ACC112 (cell line): ENCODE measurements at regions not wholly inside any gene's neighbourhood (a gene's known extent, or its start where the extent isn't known, plus 50 kb on each side); places are given as distances from the start of the nearest gene placed in this dataset.
A peak's percentile ranks its signal among the peaks of the same experiment; 100 is the strongest.

Source experiments
- H2AFZ ChIP-seq: fragments of 200-600 bp; sonication (generic); one replicate; pipeline ENCODE4 v1.6.0; 2017; ENCODE audit warnings: antibody characterized with exemption, low read length; ENCODE audit not compliant: unreplicated experiment
- H3K27ac ChIP-seq: fragments of 200-600 bp; sonication (generic); 2 replicates; pipeline ENCODE4 v1.5.1; 2014; ENCODE audit warnings: low read depth, mild to moderate bottlenecking, antibody characterized with exemption, low read length, moderate library complexity
- H3K27me3 ChIP-seq: fragments of 200-600 bp; sonication (generic); 2 replicates; pipeline ENCODE4 v1.6.1; 2014; ENCODE audit warnings: mild to moderate bottlenecking, antibody characterized with exemption, low read length, moderate library complexity, mixed read lengths; ENCODE audit not compliant: insufficient read depth
- H3K36me3 ChIP-seq: fragments of 200-600 bp; sonication (generic); 2 replicates; pipeline ENCODE4 v1.6.1; 2016; ENCODE audit warnings: mild to moderate bottlenecking, antibody characterized with exemption, low read length, moderate library complexity, mixed read lengths; ENCODE audit not compliant: insufficient read depth
- H3K4me1 ChIP-seq: fragments of 200-600 bp; sonication (generic); one replicate; pipeline ENCODE4 v1.6.1; 2016; ENCODE audit warnings: low read length, mixed read lengths; ENCODE audit not compliant: insufficient read depth, unreplicated experiment, control insufficient read depth
- H3K4me3 ChIP-seq: fragments of 200-600 bp; sonication (generic); 2 replicates; pipeline ENCODE4 v1.5.1; 2014; ENCODE audit warnings: mild to moderate bottlenecking, low read depth, low read length
- H3K79me2 ChIP-seq: fragments of 200-600 bp; sonication (generic); one replicate; pipeline ENCODE4 v1.6.0; 2016; ENCODE audit warnings: low read length; ENCODE audit not compliant: control insufficient read depth, unreplicated experiment, insufficient read depth

DNA sequence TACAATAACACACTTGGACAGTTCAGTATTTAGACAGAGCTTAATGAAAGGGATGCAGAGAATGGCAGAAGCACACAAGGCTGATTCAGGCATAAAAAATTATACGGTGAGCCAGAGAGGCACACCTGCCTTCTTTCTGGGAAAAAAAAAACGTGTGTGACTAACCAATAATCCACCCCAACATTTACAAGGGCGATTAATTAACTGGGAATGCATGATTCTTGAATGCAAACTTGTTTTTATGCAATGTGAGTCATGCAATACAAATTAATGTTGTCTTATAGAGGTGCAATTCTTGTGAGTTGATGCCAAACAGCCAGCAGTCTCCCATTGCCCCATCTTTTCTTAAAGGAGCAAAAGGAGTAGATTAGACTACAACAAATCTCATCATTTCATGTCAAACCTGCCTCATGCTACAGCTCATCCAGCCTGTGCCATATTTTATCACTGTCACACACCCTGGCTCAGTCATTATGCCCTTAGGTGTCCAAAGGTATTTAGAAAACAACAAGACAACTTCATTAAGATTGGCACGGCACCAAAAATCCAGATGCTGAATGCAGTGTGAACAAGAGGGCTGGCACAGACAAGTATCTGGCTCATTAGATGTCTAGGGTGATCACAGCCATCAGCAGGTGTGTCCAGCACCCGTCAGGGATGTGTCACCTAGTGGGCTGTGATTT lies 721.1 kb downstream of the EFNB2 start:
- H3K4me1 ChIP-seq = no peaks in the 10 kb centered on the region
- H3K27me3 ChIP-seq = no peaks in the 10 kb centered on the region
- H3K27ac ChIP-seq = no peak overlapping the region
- H3K36me3 ChIP-seq = no peaks in the 10 kb centered on the region
- no peaks in the 10 kb centered on the region for H3K79me2 ChIP-seq
- H3K4me3 ChIP-seq = no peak overlapping the region
- no peak overlapping the region for H2AFZ ChIP-seq

DNA sequence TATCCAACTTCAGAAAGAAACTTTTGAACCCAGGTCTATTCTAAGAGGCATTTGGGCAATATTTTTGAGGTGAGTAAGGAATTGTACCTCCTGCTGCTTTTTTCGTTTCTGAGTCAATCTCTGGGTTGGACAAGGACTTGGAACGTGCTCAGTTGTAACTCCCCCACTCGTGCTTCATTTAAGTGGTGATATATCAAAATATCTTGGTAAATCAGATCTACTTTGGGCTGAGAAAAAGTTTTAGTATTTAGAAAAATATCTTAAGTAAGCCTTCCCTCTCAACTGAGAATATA lies 728.9 kb downstream of the EFNB2 start:
- Histone ChIP-seq H2AFZ (no peak overlapping the region), H3K36me3 (no peaks in the 10 kb centered on the region), H3K4me3 (no peak overlapping the region), H3K27ac (no peak overlapping the region), H3K79me2 (no peaks in the 10 kb centered on the region), H3K27me3 (no peaks in the 10 kb centered on the region), H3K4me1 (no peaks in the 10 kb centered on the region)

DNA sequence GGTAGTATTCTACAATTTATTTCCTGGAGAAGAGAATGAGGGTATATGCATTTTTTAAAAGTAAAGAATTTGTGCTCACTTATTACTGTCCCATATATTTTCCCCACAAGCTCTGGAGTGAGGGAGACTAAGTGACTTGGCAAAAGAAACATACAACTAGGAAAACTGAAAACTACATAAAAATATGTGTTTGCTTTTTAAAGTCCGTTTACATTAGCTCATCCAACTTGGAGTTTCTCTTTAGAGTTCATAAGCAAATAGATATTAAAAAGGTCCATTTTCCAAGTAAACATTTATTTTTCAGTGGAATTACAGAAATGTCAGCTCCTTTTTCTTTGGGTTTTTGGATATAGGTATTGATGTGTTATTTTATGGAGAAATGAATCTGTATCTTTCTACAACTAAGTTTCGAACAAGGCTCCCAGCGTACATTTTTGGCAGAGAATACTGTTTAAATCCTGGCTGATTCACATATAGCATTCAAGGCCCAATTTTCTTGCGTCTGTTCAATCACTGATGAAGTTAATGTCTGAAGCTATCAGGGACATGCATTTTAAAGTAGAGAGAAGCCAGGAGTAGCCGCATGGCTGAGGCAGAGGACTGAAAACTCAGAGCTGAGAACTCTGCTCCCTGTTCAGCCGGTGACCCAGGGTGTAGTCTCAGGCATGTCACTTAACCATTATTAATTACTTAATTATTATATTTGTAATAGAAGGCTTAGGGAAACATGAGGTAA lies 729.4 kb downstream of the EFNB2 start:
- Histone ChIP-seq H2AFZ (peak overlapping the region; percentile 82), H3K4me3 (peak overlapping the region; percentile 40; the same call in 1 of the 2 replicates), H3K4me1 (no peaks in the 10 kb centered on the region), H3K36me3 (no peaks in the 10 kb centered on the region), H3K27me3 (no peaks in the 10 kb centered on the region), H3K27ac (no peak overlapping the region), H3K79me2 (no peaks in the 10 kb centered on the region)

DNA sequence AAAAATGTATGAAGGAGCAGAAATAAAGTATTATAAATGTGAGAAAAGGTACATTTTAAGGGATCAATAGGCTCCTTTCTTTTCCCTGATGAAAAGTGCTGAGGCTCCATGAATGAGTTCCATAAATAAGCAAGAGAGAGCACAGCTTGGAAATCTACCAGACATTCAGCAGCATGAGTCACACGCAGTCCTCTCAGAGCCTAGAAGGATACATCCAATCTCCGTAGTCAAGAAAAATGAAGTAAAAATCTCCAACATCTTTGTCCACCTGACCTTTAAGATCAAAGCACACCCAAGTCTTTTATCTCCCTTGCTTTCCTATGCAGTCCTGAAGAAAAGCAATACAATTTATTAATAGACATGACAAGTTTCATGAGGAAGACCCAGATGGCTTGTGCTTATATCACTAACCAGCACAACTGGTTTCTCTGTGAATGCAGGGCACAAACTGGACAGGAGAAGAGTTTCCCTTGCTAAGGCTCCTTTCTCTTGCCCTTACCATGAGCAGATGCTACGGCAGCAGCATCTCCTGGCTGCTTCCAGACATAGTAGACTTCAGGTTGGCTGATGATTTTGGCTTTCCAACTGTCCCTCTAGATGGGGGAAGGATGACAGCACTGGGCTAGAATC lies 730.8 kb downstream of the EFNB2 start:
- no peak overlapping the region for H3K27ac ChIP-seq
- no peaks in the 10 kb centered on the region for H3K4me1 ChIP-seq
- H3K27me3 ChIP-seq = no peaks in the 10 kb centered on the region
- no peaks in the 10 kb centered on the region for H3K79me2 ChIP-seq
- no peaks in the 10 kb centered on the region for H3K36me3 ChIP-seq
- no peak overlapping the region for H3K4me3 ChIP-seq
- H2AFZ ChIP-seq = no peak overlapping the region

- Histone ChIP-seq H3K79me2 (no peaks in the 10 kb centered on the region), H3K4me3 (no peak overlapping the region), H3K4me1 (no peaks in the 10 kb centered on the region), H2AFZ (no peak overlapping the region), H3K27me3 (no peaks in the 10 kb centered on the region), H3K27ac (no peak overlapping the region), H3K36me3 (no peaks in the 10 kb centered on the region)
These were observed 736.3 kb downstream of the EFNB2 start for GRCh38 chr13:105799155-105799554.

- Histone ChIP-seq H3K36me3 (no peaks in the 10 kb centered on the region), H3K27me3 (no peaks in the 10 kb centered on the region), H2AFZ (no peak overlapping the region), H3K27ac (no peak overlapping the region), H3K4me3 (no peak overlapping the region), H3K79me2 (no peaks in the 10 kb centered on the region), H3K4me1 (no peaks in the 10 kb centered on the region)
These were observed 736.9 kb downstream of the EFNB2 start for GRCh38 chr13:105798541-105798940.

DNA sequence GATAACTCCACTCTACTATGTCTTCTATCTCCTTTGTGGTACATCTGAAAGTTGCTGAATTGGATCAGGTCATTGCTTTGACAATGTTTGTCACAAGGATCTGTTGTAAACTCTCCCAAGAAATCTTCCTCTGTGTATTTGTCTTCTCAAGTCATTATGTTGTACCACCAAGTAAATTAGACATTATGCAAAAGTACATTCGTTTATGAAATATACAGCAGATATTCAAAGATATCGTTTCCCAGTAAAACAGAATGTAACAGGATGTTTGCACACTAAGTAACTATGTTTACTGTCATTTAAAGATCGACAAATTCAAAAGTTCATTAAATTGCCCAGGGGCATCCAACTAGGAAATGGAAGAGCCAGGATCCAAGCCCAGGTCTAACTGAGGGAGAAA lies 739.4 kb downstream of the EFNB2 start:
- Histone ChIP-seq H3K36me3 (no peaks in the 10 kb centered on the region), H3K4me3 (no peak overlapping the region), H3K79me2 (no peaks in the 10 kb centered on the region), H2AFZ (no peak overlapping the region), H3K27ac (no peak overlapping the region), H3K27me3 (no peaks in the 10 kb centered on the region), H3K4me1 (no peaks in the 10 kb centered on the region)

GRCh38 chr13:105790923-105791322 lies 744.5 kb downstream of the EFNB2 start:
- H3K4me1 ChIP-seq = no peaks in the 10 kb centered on the region
- no peaks in the 10 kb centered on the region for H3K27me3 ChIP-seq
- no peak overlapping the region for H3K4me3 ChIP-seq
- H2AFZ ChIP-seq = no peak overlapping the region
- H3K27ac ChIP-seq = no peak overlapping the region
- H3K79me2 ChIP-seq = no peaks in the 10 kb centered on the region
- no peaks in the 10 kb centered on the region for H3K36me3 ChIP-seq

DNA sequence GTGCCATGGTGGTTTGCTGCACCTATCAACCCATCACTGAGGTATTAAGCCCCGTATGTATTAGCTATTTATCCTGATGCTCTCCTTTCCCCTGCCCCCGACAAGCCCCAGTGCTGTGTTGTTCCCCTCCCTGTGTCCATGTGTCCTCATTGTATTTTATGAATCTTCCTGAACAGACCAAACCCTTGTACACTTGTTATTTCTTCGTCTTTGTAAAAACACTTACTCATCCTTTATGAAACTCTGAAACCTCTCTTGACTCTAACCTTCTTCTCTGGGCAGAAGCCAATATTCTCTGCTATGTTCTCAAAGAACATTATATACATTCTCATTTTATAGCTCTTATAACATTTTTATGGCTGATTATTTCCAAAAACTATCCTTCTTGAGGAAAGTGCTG lies 746.9 kb downstream of the EFNB2 start:
- no peaks in the 10 kb centered on the region for H3K36me3 ChIP-seq
- H3K4me1 ChIP-seq = no peaks in the 10 kb centered on the region
- no peak overlapping the region for H3K4me3 ChIP-seq
- no peaks in the 10 kb centered on the region for H3K79me2 ChIP-seq
- H3K27ac ChIP-seq = no peak overlapping the region
- H3K27me3 ChIP-seq = no peaks in the 10 kb centered on the region
- no peak overlapping the region for H2AFZ ChIP-seq

GRCh38 chr13:105787632-105788031 lies 747.8 kb downstream of the EFNB2 start:
- H3K36me3 ChIP-seq = no peaks in the 10 kb centered on the region
- H3K27ac ChIP-seq = no peak overlapping the region
- H2AFZ ChIP-seq = no peak overlapping the region
- no peak overlapping the region for H3K4me3 ChIP-seq
- no peaks in the 10 kb centered on the region for H3K27me3 ChIP-seq
- no peaks in the 10 kb centered on the region for H3K4me1 ChIP-seq
- H3K79me2 ChIP-seq = no peaks in the 10 kb centered on the region

DNA sequence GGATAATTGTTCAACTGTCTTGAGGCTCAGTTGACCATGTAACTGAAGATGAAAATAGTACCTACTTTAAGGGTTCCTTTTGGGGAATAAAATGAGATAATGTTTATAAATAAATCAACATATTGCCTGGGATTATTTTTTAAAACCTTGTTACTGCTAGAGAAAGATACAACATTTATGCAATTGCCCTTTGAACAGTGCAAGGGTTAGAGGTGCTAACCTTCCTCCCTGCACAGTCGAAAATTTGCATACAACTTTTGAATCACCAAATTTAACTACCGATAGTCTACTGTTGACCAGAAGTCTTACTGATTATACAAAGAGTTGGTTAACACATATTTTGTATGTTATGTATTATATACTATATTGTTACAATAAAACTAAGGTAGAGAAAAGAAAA lies 750.0 kb downstream of the EFNB2 start:
- Histone ChIP-seq H3K27me3 (no peaks in the 10 kb centered on the region), H2AFZ (no peak overlapping the region), H3K36me3 (no peaks in the 10 kb centered on the region), H3K27ac (no peak overlapping the region), H3K4me3 (no peak overlapping the region), H3K79me2 (no peaks in the 10 kb centered on the region), H3K4me1 (no peaks in the 10 kb centered on the region)
